ENCODE measurements at regions not wholly inside any gene's neighbourhood (a gene's known extent, or its start where the extent isn't known, plus 50 kb on each side); places are given as distances from the start of the nearest gene placed in this dataset.

- TF ChIP-seq RAD21 (IDR thresholded peaks at IDR 0.05) (no peak), CTCF (IDR thresholded peaks at IDR 0.05; ENCODE audit: low read depth, low read length, missing input control) (no peak), MAX (IDR thresholded peaks at IDR 0.05) (no peak), EGR1 (IDR thresholded peaks at IDR 0.05; ENCODE audit: low read depth in 2 of 2) (no peak), YY1 (IDR thresholded peaks at IDR 0.05) (no peak), SP1 (IDR thresholded peaks at IDR 0.05) (no peak), REST (IDR thresholded peaks at IDR 0.05) (no peak), TAF1 (conservative IDR thresholded peaks at IDR 0.05) (no peak), ATF3 (IDR thresholded peaks at IDR 0.05) (no peak), GABPA (IDR thresholded peaks at IDR 0.05 in 1 of 2, conservative IDR thresholded peaks at IDR 0.05 in 1 of 2) (no peak)
Observed at GRCh38 chr12:47312147-47312546, 232.4 kb upstream of the AMIGO2 start.
